Lower leg skin (tissue), 3 donors: ENCODE measurements at regions not wholly inside any gene's neighbourhood (a gene's known extent, or its start where the extent isn't known, plus 50 kb on each side); places are given as distances from the start of the nearest gene placed in this dataset.

Source experiments
- POLR2A ChIP-seq, 2 donors: fragments of 450-650 bp; IDR thresholded peaks; one replicate each; pipeline ENCODE4 v1.6.1; 2016 to 2017; ENCODE audit warnings: antibody characterized with exemption in 2 of 2, mild to moderate bottlenecking in 1 of 2, moderate library complexity in 1 of 2
- TF ChIP-seq, protein P1 (sequence below), 3 donors: fragments of 450-650 bp; IDR thresholded peaks; one replicate each; pipeline ENCODE4 v1.5.1; 2016; ENCODE audit warnings: antibody characterized with exemption in 3 of 3, mild to moderate bottlenecking in 3 of 3, moderate library complexity in 2 of 3

DNA sequence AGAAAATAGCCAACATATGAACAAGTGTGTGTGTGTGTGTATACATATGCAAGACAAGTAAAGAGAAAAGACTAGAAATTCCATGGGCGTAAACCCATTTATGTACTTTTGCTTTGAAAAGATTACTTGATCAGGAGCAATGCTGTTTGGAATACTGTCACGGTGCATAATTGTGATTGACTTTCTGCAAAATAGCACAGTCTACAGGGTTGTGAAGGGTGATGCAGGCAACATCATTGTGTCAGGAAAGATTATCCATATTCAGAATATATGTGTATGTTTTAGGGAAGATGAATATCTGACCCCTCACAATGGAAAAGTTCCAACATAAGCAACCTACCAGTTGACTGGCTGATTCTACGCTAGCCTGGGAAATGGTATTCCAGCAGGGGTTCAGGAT is 307.7 kb downstream of the JRKL start:
- TF ChIP-seq, protein P1, sequence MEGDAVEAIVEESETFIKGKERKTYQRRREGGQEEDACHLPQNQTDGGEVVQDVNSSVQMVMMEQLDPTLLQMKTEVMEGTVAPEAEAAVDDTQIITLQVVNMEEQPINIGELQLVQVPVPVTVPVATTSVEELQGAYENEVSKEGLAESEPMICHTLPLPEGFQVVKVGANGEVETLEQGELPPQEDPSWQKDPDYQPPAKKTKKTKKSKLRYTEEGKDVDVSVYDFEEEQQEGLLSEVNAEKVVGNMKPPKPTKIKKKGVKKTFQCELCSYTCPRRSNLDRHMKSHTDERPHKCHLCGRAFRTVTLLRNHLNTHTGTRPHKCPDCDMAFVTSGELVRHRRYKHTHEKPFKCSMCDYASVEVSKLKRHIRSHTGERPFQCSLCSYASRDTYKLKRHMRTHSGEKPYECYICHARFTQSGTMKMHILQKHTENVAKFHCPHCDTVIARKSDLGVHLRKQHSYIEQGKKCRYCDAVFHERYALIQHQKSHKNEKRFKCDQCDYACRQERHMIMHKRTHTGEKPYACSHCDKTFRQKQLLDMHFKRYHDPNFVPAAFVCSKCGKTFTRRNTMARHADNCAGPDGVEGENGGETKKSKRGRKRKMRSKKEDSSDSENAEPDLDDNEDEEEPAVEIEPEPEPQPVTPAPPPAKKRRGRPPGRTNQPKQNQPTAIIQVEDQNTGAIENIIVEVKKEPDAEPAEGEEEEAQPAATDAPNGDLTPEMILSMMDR (IDR thresholded peaks at IDR 0.05), result no peak
- TF ChIP-seq POLR2A (IDR thresholded peaks at IDR 0.05), result no peak
